ENCODE measurements at regions not wholly inside any gene's neighbourhood (a gene's known extent, or its start where the extent isn't known, plus 50 kb on each side); places are given as distances from the start of the nearest gene placed in this dataset.

DNA sequence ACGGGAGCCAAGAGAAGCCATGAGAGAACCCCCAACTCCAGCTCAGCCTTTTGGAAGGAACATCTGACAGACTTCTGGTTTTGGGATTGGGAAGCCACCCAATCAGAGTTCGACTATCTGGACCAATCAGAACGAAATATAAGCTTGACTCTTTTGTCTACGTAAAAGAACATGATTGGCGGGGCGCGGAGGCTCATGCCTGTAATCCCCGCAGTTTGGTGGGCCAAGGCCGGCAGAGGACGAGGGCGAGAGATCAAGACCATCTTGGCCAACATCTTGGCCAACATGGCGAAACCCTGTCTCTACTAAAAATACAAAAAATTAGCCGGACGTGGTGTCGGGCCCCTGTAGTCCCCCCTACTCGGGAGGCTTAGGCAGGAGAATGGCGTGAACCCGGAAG is 380.3 kb downstream of the TBL1XR1 start:
- DNase-seq (ENCODE audit: low read depth, low spot score) (no peak), FAIRE-seq (no peak)
- Histone ChIP-seq H3K9ac (ENCODE audit: control insufficient read depth, extremely low read depth, insufficient read depth, low read length) (no peak overlapping the region), H2AFZ (ENCODE audit: control insufficient read depth, low read length) (no peak overlapping the region), H3K27me3 (ENCODE audit: control insufficient read depth, extremely low read depth, insufficient read depth, low read length) (no peaks in the 10 kb centered on the region), H3K27ac (ENCODE audit: control insufficient read depth, insufficient read depth, low read length) (no peak overlapping the region), H3K9me3 (ENCODE audit: control insufficient read depth, low read depth, low read length) (no peaks in the 10 kb centered on the region), H3K4me1 (ENCODE audit: control insufficient read depth, extremely low read depth, insufficient read depth, low read length) (no peaks in the 10 kb centered on the region), H4K20me1 (ENCODE audit: control insufficient read depth, extremely low read depth, insufficient read depth, low read length) (no peaks in the 10 kb centered on the region), H3K9me1 (ENCODE audit: control insufficient read depth, extremely low read depth, insufficient read depth, low read length) (no peaks in the 10 kb centered on the region), H3K79me2 (ENCODE audit: control insufficient read depth, insufficient read depth, low read length) (no peaks in the 10 kb centered on the region), H3K36me3 (ENCODE audit: control insufficient read depth in 2 of 2, extremely low read depth in 1 of 2, insufficient read depth in 2 of 2, low read length in 2 of 2) (no peaks in the 10 kb centered on the region), H3K4me3 (ENCODE audit: control insufficient read depth in 2 of 3, extremely low read depth in 1 of 3, insufficient read depth in 2 of 3, low read depth in 1 of 3, low read length in 3 of 3) (no peak overlapping the region), H3K4me2 (ENCODE audit: control insufficient read depth, extremely low read depth, insufficient read depth, low read depth, low read length) (no peak overlapping the region)
- TF ChIP-seq EZH2 (IDR thresholded peaks at IDR 0.05; ENCODE audit: low read length): no peak
- TF ChIP-seq, protein P1, sequence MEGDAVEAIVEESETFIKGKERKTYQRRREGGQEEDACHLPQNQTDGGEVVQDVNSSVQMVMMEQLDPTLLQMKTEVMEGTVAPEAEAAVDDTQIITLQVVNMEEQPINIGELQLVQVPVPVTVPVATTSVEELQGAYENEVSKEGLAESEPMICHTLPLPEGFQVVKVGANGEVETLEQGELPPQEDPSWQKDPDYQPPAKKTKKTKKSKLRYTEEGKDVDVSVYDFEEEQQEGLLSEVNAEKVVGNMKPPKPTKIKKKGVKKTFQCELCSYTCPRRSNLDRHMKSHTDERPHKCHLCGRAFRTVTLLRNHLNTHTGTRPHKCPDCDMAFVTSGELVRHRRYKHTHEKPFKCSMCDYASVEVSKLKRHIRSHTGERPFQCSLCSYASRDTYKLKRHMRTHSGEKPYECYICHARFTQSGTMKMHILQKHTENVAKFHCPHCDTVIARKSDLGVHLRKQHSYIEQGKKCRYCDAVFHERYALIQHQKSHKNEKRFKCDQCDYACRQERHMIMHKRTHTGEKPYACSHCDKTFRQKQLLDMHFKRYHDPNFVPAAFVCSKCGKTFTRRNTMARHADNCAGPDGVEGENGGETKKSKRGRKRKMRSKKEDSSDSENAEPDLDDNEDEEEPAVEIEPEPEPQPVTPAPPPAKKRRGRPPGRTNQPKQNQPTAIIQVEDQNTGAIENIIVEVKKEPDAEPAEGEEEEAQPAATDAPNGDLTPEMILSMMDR (optimal IDR thresholded peaks at IDR 0.05 in 1 of 3, IDR thresholded peaks at IDR 0.05 in 1 of 3, conservative IDR thresholded peaks at IDR 0.05 in 1 of 3; ENCODE audit: extremely low read depth in 1 of 3, insufficient read depth in 2 of 3, low read length in 3 of 3): no peak
- dilution Hi-C loops (cut with MboI; ENCODE audit: extremely low pct_ligation_motif_present, low sequenced_read_pairs): no loop called here

- H2AFZ ChIP-seq (ENCODE audit: control insufficient read depth, low read length): no peak overlapping the region
- H3K4me3 ChIP-seq (ENCODE audit: control insufficient read depth in 2 of 3, extremely low read depth in 1 of 3, insufficient read depth in 2 of 3, low read depth in 1 of 3, low read length in 3 of 3): no peak overlapping the region
- dilution Hi-C loops (cut with MboI; ENCODE audit: extremely low pct_ligation_motif_present, low sequenced_read_pairs): no loop called here
- no peaks in the 10 kb centered on the region for H3K4me1 ChIP-seq (ENCODE audit: control insufficient read depth, extremely low read depth, insufficient read depth, low read length)
- no peaks in the 10 kb centered on the region for H3K9me1 ChIP-seq (ENCODE audit: control insufficient read depth, extremely low read depth, insufficient read depth, low read length)
- no peaks in the 10 kb centered on the region for H4K20me1 ChIP-seq (ENCODE audit: control insufficient read depth, extremely low read depth, insufficient read depth, low read length)
- DNase-seq (ENCODE audit: low read depth, low spot score) (no peak), FAIRE-seq (no peak)
- H3K27ac ChIP-seq (ENCODE audit: control insufficient read depth, insufficient read depth, low read length): no peak overlapping the region
- no peaks in the 10 kb centered on the region for H3K9me3 ChIP-seq (ENCODE audit: control insufficient read depth, low read depth, low read length)
- no peaks in the 10 kb centered on the region for H3K36me3 ChIP-seq (ENCODE audit: control insufficient read depth in 2 of 2, extremely low read depth in 1 of 2, insufficient read depth in 2 of 2, low read length in 2 of 2)
- no peak overlapping the region for H3K9ac ChIP-seq (ENCODE audit: control insufficient read depth, extremely low read depth, insufficient read depth, low read length)
- no peak for TF ChIP-seq EZH2 (IDR thresholded peaks at IDR 0.05; ENCODE audit: low read length)
- TF ChIP-seq, protein P1 (optimal IDR thresholded peaks at IDR 0.05 in 1 of 3, IDR thresholded peaks at IDR 0.05 in 1 of 3, conservative IDR thresholded peaks at IDR 0.05 in 1 of 3; ENCODE audit: extremely low read depth in 1 of 3, insufficient read depth in 2 of 3, low read length in 3 of 3): peak; percentile 42 to 77 (median 48)
- no peaks in the 10 kb centered on the region for H3K27me3 ChIP-seq (ENCODE audit: control insufficient read depth, extremely low read depth, insufficient read depth, low read length)
- H3K79me2 ChIP-seq (ENCODE audit: control insufficient read depth, insufficient read depth, low read length): no peaks in the 10 kb centered on the region
- no peak overlapping the region for H3K4me2 ChIP-seq (ENCODE audit: control insufficient read depth, extremely low read depth, insufficient read depth, low read depth, low read length)
These were observed 383.0 kb downstream of the TBL1XR1 start for GRCh38 chr3:176814285-176814684.
